GM21529 (cell line): ENCODE measurements at regions not wholly inside any gene's neighbourhood (a gene's known extent, or its start where the extent isn't known, plus 50 kb on each side); places are given as distances from the start of the nearest gene placed in this dataset.
"Not testable (repeated sequence)": the region's sequence is repeated elsewhere in the genome, so short reads cannot be mapped to it uniquely, and the experiment has no call there.

ENCODE experiments used
- ATAC-seq: cut with Tn5 transposase; IDR thresholded peaks from one replicate; pipeline ENCODE4 v1.9.1; 2021; ENCODE audit not compliant: unreplicated experiment

DNA sequence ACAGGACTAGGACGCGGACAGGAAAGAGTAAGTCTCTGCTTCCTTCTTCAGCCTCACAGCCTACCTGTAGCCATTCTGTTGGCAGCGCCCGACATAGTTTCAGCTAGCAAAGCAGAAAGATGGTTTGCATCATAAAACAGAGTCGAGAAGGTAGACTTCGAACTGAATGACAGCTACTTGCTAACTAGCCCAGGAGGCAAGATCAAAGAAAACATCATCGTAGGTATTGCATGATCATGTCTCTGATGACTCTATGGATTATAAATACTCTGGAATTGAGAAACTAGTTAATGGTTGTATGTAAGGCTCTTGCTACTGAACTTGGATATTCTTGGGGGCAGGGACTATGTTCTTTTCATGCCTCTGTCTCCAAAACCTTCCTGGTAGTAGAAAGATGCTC lies 333.1 kb upstream of the KLF3 start:
- no peak for ATAC-seq

DNA sequence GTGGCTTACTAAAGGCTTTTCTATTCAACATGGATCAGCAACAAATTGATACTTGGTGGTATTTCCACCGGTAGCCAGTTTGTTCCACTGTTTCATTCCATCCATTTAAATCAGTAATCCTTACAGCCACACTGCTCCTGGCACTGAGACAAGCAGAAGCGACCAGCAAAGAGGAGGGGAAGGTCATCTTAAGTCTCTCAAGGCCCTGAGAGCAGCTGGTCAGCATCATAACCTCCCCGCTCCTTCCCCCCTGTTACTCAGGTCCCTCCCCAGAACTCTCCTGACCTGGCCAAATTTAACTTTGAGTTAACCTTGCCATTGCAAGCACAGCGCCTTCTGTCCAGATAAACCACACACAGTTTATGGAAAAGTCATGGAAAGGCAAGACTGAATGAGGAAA lies 331.3 kb upstream of the KLF3 start:
- ATAC-seq = no peak

DNA sequence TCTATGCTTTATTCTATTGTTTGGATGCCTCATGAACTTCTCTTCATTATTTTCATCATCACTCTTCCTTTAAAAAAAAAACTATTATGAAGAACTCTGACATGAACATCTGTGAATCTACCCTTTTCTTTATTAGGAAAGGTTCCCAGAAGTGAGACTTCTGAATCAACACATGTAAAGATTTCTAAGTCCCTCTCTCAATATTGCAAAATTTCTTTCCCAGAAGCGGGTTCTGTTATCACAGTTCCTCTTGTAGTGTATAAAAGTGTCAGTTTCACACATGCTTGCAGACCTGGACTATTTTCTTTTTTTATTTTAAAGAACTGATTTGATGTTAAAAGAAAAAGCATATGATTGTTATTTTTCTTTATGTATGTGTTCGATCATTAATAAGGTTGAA lies 330.8 kb upstream of the KLF3 start:
- no peak for ATAC-seq

DNA sequence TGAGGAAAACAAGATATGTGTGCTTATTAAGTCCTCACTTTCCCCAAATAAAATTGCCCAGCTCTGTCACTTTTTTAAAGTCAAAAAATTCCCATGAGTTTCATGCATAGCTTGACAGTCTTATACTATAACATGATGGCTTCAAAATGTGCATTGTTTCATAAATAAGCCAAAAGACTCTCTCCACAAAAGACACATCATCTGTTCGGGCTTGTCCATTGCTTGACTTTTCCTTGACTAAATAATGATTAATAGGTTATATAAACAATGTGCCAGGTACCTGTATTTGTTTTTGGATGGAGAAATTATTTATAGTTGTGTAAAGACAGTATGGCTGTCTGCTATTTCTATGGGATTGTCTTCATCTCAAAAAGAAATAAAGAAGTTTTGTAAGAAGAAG lies 329.2 kb upstream of the KLF3 start:
- no peak for ATAC-seq

DNA sequence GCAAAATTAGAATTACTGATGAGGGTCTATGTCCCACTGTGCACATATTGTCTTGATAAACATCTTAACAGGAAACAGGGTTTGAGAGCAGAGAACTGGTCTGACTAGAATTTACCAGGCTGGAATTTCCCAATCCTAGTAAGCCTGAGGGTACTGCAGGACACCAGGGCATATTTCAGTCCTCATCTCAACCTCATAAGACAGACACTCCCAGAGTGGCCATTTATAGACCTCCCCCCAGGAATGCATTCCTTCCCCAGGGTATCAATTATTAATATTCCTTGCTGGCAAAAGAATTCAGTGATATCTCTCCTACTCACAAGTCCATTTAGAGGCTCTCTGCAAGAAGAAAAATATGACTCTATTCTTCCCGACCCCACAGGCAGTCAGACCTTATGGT lies 325.1 kb upstream of the KLF3 start:
- ATAC-seq = not testable (repeated sequence)

DNA sequence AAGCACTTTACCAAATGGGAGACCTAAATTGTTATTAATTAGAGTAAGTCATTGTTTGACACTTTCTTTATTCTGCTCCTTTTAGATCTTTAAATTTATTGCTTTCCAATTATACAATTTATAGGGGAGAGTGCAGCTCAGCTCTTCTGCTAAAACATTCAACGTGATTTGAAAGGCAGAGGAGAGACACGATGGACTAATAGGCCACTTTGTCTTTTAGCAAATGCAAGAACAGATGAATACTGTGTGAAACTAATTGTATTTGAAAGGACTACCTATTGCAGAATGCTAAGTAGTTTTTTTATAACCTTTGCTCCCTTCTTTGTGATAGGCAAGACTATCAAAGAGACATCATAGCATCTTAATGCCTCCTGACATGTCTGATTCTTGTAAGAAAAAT lies 320.4 kb upstream of the KLF3 start:
- ATAC-seq = no peak

DNA sequence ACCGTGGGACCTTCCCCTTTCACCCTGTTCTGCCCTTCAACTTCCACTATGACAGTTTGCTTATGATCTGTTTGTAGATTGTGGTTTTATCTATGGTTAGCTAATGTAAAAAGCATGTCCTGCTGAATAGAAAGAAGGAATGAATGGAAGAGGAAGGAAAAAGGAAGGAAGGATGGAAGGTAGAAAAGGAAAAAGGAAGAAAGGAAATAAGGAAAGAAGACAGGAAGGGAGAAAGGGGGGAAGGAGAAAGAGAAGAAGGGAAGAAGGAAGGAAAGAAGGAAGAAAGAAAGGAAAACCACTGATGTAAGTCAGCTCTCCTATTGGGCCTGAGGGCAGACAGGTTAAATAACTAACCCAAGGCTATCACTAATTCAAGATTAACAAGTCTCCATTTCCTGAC lies 319.1 kb upstream of the KLF3 start:
- ATAC-seq = no peak

DNA sequence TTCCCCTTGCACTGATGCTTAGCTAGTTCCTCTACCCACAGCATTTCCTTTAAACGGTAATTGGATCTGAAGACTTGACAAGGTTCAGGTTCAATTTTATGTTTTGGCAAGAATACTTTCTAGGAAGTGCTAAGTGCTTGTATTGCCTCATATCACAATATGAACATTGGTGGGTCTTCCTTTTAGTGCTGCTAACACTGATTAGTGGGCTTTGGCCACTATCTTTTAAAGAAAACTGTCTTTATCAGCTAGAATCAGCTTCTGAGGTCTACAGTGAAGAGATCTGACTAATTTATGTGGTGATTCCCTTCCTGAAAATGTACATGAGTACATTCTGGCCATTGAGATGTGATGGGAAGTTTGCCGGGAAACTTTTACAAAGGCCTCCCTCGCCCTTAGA lies 316.7 kb upstream of the KLF3 start:
- no peak for ATAC-seq

DNA sequence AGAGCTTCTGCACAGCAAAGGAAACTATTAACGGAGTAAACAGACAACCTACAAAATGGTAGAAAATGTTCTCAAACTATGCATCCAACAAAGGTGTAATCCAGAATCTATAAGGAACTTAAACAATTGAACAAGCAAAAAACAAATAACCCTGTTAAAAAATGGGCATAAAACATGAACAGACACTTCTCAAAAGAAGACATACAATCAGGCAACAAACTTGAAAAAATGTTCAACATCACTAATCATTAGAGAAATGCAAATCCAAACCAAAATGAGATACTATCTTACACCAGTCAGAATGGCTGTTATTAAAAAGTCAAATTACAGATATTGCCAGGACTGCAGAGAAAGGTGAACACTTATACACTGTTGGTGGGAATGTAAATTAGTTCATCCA lies 309.6 kb upstream of the KLF3 start:
- ATAC-seq = no peak

DNA sequence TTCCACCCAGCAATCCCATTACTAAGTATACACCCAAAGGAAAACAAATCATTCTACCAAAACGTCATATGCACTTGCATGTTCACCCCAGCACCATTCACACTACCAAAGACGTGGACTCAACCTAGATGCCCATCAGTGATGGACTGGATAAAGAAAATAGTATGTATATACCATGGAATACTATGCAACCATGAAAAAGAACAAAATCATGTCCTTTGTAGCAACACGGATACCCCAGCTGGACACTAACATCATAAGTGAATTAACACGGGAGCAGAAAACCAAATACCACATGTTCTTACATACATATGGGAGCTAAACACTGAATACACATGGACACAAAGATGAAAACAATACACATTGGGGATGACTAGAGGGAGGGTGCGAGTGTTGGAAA lies 309.1 kb upstream of the KLF3 start:
- ATAC-seq = no peak

DNA sequence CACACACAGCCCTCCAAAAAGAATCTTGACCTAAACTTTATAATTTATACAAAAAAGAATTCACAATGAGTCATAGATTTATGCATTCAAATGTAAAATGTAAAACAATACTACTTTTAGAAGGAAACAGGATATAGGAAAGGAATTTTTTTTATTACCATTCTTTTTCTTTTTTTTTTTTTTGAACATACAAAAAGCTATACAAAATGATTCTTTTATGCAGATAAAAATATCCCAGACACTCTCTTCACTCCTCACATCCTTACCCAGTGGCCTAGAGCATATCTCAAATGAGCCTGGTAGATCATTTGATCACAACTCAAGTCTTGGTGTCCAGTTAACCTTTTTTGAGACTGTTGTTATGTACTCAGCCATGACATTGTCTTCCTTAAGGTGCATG lies 307.3 kb upstream of the KLF3 start:
- no peak for ATAC-seq

DNA sequence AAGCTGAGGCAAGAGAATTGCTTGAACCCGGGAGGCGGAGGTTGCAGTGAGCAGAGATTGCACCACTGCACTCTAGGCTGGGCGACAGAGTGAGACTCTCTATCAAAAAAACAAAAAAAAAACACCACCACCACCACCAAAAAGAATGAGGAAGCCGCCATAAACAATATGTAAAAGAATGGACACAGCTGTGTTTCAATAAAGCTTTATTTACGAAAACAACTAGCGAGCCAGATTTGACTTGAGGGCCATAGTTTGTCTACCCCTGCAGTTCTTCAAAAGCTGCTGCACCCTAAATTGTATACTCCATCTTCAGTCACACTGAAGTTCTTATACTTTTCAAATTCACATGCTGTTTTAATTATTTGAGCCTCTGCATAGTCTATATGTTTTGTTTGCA lies 306.5 kb upstream of the KLF3 start:
- ATAC-seq = no peak

DNA sequence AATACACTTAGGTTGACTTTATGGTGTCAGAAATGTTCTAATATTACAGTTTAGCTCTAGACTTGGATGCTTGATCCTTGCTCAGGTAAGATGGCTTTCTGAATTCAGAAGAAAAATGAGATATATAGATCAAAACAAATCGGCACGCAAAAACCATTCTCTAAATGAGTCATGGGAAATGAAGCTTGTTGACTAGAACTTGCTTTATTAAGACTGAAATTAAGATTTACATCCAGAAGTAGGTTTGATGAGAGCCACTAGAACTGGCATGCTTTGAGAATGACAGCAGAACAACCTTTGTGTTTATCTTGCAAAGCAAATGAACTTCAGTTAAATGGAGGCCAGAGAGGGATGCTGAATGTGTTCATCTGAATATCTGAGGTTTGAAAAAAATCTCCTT lies 304.9 kb upstream of the KLF3 start:
- no peak for ATAC-seq

DNA sequence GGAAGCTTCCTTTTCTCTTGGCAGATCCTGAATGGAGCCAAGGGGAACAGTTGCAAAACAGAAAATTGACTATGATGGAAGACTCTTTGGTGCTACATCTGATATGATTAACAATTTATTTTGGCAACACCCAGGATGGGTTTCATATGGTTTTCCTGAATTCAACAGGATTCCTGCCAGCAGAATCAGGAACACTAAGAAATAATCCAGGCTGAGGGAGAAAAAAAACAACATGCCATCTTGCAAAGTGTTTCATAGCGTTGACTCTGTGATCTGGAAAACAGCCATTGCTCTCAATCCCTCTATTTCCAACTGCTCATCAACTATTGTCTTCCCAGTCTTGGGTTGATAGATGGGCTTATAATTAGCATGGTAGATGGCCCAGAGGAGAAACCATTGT lies 303.8 kb upstream of the KLF3 start:
- ATAC-seq = no peak

DNA sequence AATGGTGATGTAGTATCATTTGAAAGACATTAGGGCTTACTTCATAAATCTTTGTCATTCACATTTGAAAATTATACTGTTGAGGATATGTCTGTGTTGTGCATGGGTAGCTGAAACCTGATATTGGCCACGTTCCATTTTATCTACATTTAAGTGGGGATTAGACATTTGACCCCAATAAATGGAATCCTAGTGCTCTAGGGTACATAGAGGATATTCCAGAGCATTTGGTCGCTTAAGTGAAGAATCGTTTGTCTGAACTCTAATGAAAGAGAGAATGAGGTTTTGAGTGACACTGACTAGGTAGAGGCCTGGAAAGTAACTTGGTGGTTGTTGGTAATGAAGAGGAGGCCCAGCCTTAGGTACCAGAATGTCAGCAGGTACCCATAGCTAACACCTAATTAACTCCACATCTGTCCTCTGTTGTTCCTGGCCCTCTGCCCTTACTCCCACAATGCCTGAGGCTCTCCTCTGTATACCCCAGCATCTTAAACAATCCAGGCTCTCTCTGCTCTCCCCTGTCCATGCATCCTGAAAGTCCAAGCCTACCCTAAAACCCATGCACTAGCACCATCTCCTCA lies 299.5 kb upstream of the KLF3 start:
- ATAC-seq = no peak

DNA sequence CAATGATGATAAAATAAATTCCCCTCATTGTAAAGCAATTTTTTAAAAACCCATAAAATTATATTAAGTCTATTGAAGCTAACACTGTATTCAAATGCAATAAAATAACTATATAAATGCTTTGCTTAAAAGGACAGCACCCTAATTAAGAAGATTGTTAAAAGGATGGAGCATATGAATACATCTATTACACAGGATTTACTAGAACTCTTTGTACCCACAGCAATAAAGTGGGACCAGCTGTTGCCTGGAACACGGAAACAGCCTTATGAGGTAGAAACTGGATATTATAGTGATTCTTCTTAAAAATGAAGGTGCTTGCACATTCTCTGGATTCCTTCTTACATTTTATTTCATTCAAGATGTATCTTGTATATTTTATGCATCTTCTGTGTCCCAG lies 298.7 kb upstream of the KLF3 start:
- ATAC-seq = no peak

DNA sequence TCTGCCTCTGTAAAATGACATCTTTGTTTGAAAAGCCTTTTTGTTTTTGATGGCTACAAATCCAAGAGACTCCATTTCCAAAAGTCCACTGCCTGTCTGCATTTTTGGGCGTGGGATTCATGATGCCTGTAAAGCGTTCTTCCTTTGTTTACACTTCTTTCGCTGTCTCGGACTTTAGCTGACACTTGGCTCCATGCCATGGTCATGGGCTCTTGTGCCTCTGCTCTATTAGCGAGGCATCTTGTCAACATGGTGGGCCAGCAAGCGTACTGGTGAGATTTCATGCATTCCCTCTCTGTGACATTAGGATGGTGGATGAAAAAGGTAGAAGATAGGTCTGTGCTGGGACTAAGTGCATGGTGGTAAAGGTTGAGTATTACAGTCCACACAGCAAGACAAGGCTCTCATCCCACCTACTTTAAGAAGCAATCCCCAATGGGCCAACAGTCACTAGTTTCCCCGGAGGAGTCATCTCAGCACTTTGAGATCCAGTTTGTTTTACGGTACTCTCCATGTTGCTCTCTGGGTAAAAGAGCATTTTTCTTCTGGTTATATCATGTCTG lies 298.2 kb upstream of the KLF3 start:
- ATAC-seq = no peak

DNA sequence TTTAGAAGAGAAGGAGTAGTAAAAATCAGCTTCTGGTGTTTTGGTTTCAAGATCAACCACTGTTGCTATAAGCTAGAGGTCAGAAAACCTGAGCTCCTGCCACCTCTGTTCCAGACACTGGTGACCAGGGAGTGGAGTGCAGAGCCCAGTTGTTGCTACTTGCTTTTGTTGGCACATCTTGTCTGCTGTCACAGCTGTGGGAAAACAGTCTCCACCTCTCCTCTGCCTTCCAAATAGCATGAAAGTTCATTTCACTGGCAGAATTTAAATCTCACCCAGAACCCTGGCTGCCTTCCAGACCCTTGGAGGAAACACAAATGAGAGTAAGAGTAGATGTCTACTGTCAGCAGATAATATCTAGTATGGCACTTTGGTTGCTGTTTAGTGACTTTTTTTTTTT lies 297.5 kb upstream of the KLF3 start:
- ATAC-seq = no peak

DNA sequence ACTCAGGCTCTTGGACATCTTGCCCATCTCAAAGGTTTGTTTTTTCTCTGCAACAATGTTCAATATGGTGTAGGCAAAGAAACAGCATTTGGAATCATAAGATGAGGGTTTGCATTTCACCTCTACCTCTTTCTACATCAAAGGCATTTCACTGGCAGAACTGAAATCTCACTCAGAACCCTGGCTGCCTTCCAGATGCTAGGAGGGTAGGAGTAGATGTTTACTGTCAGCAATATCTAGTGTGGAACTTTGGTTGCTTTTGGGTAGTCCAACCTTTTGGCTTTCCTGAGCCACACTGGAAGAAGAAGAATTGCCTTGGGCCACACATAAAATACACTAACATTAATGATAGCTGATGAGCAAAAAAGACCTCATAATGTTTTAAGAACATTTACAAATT lies 297.0 kb upstream of the KLF3 start:
- ATAC-seq = no peak

DNA sequence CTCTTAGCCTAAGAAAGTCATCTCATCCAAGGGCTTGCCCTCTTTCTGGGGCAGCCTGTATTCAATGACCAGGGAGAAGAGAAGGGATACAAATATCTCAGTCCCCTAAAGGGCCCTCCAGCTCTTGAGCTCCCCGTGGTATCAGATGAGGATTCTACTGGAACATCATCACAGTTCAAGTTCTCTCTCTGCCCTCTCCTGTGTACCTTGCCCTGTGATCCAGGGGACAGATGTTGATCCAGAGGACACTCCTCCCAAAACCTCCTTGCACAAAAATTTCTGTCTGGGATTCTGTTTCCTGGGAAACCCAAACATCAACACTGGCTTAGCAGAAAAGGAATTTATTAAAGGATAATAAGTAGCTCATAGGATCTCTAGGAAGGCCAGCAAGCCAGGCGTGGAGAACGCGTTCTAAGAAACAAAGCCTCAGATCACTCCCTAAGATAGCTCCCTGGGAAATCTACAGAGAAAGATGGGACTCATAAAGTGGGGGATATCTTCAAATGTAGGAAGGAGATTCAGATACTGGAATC lies 296.3 kb upstream of the KLF3 start:
- no peak for ATAC-seq

DNA sequence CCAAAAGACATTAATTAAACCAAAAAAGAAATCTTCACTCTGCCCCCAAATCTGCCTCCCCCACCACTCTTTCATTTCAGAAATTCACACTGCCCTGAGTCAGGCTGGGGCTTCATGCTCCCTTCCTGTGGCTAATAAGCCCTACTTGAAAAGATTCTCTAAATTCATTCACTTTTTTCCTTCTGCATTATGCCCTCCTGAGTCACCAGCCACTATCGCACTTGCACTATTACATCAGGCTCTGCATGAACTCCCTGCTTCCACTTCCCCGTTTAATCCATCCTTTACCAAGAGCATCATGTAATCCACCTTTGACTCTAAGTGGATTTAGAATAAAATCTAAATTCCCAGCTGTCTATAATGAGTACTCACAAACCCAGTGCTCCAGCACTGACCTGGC lies 295.4 kb upstream of the KLF3 start:
- ATAC-seq = no peak

DNA sequence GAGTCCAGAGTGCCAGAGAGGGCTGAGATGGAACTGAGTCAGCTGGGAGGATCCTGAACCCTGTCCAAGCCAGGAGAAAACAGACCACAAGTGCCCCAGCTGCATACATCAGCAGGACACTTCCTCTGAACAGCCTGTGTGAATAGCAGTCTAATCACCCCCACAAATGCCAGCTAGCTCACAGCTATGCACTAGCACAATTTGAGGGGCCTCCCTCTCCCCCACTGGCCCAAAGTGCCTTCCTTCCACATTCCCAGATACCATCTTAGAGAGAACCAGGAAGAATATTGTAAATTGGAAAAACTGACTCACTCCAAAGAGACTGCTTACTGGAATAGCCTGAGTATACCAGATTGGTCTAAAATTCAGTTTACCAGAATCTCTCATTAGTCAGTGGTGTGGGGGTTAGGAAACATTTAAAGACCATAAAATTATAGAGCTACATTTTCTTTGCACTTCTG lies 292.6 kb upstream of the KLF3 start:
- ATAC-seq = no peak

DNA sequence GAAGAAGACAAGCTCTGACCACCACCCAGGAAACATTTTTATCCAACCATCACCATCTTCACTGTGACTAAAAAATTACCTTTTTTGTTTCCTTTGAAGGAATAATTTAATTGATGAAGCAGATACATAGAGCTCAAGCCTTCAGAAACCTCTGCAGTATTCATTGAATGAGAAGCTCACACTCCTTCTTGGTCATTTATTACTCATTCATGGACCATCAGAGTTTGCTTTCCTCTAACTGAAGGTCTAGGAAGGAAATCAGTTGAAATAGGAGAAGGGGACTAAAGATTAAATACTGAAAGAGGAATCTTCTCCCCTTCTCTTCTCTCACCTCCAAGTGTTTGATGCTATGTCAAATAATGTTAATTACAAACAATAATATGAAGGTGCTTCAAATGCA lies 290.6 kb upstream of the KLF3 start:
- no peak for ATAC-seq
